IMR-90 (cell line): ENCODE measurements at regions not wholly inside any gene's neighbourhood (a gene's known extent, or its start where the extent isn't known, plus 50 kb on each side); places are given as distances from the start of the nearest gene placed in this dataset.

Experiments
- ATAC-seq: fragments of 200-7000 bp; cut with Tn5 transposase; 2 replicates; pipeline ENCODE4 v1.9.1; 2020; ENCODE audit warnings: low read depth, mild to moderate bottlenecking, moderate library complexity
- BruUV-seq: library from RNA; stranded (reverse); fragments of 400-500 nt; replicated peaks from 2 replicates; lab custom pipeline; 2021; lab: Mats Ljungman, UMichigan
- CTCF ChIA-PET: fragments of 300-600 bp; formaldehyde crosslinking; extraction: SDS; loops from one replicate; lab custom pipeline; 2021; ENCODE audit warnings: antibody characterized with exemption; lab: Yijun Ruan, JAX
- POLR2A ChIA-PET: fragments of 300-600 bp; sonication (Branson Sonifier 250); formaldehyde crosslinking; loops from one replicate; lab custom pipeline; 2022; ENCODE audit warnings: antibody characterized with exemption; ENCODE audit not compliant: unreplicated experiment; lab: Charles Lee
- DNase-seq: peaks from one replicate; pipeline ENCODE4 v3.0.0; 2013
- H2AFZ ChIP-seq: replicated peaks from 2 replicates; pipeline ENCODE3; 2013; ENCODE audit warnings: low read length, mild to moderate bottlenecking; ENCODE audit not compliant: poor library complexity
- H2AK5ac ChIP-seq: 2 replicates; pipeline ENCODE4 v1.6.1; 2013; ENCODE audit warnings: low read depth, low read length, inconsistent platforms
- H2AK9ac ChIP-seq: replicated peaks from 2 replicates; pipeline ENCODE3; 2013; ENCODE audit warnings: mild to moderate bottlenecking, low read depth, low read length, moderate library complexity; ENCODE audit not compliant: poor library complexity
- H2BK120ac ChIP-seq: 2 replicates; pipeline ENCODE4 v1.6.1; 2013; ENCODE audit warnings: low read depth, low read length, inconsistent platforms
- H2BK15ac ChIP-seq: 3 replicates; pipeline ENCODE4 v1.6.1; 2013; ENCODE audit warnings: low read depth, low read length, inconsistent platforms
- H2BK20ac ChIP-seq: 2 replicates; pipeline ENCODE4 v1.6.1; 2013; ENCODE audit warnings: low read depth, mild to moderate bottlenecking, inconsistent platforms, low read length, moderate library complexity
- H2BK5ac ChIP-seq: 2 replicates; pipeline ENCODE4 v1.6.1; 2013; ENCODE audit warnings: mild to moderate bottlenecking, low read depth, low read length, inconsistent platforms; ENCODE audit not compliant: poor library complexity, severe bottlenecking
- H3K14ac ChIP-seq: replicated peaks from 2 replicates; pipeline ENCODE4 v1.6.1; 2013; ENCODE audit warnings: low read depth, low read length, inconsistent platforms
- H3K18ac ChIP-seq: 2 replicates; pipeline ENCODE4 v1.6.1; 2013; ENCODE audit warnings: low read depth, low read length, control low read depth
- H3K23ac ChIP-seq: 2 replicates; pipeline ENCODE4 v1.6.1; 2013; ENCODE audit warnings: low read depth, low read length, inconsistent platforms
- H3K27ac ChIP-seq: 2 replicates; pipeline ENCODE4 v1.5.1; 2013; ENCODE audit warnings: mild to moderate bottlenecking, control low read depth, low read length; ENCODE audit not compliant: insufficient read depth
- H3K27me3 ChIP-seq: 2 replicates; pipeline ENCODE4 v1.6.1; 2013; ENCODE audit warnings: low read length; ENCODE audit not compliant: control insufficient read depth, insufficient read depth
- H3K36me3 ChIP-seq: 2 replicates; pipeline ENCODE4 v1.6.1; 2013; ENCODE audit warnings: low read length, mixed read lengths; ENCODE audit not compliant: control insufficient read depth, insufficient read depth
- H3K4ac ChIP-seq: 2 replicates; pipeline ENCODE4 v1.6.1; 2013; ENCODE audit warnings: low read depth, low read length, inconsistent platforms
- H3K4me1 ChIP-seq: 2 replicates; pipeline ENCODE4 v1.6.1; 2013; ENCODE audit warnings: low read length, mixed read lengths; ENCODE audit not compliant: control insufficient read depth, insufficient read depth
- H3K4me2 ChIP-seq: 2 replicates; pipeline ENCODE4 v1.6.1; 2013; ENCODE audit warnings: low read depth, mild to moderate bottlenecking, control low read depth, low read length, moderate library complexity
- H3K4me3 ChIP-seq: 2 replicates; pipeline ENCODE4 v1.5.1; 2013; ENCODE audit warnings: low read depth, mild to moderate bottlenecking, control low read depth, low read length, moderate library complexity; ENCODE audit not compliant: insufficient read depth
- H3K56ac ChIP-seq: 2 replicates; pipeline ENCODE4 v1.6.1; 2013; ENCODE audit warnings: low read length, inconsistent platforms; ENCODE audit not compliant: insufficient read depth; ENCODE audit errors: extremely low read depth
- H3K79me1 ChIP-seq, 2 experiments: 2 replicates each; pipeline ENCODE4 v1.6.1; 2013; ENCODE audit warnings: low read length in 2 of 2, inconsistent platforms in 1 of 2, low read depth in 1 of 2
- H3K9ac ChIP-seq: 2 replicates; pipeline ENCODE4 v1.6.1; 2013; ENCODE audit warnings: low read depth, low read length, control low read depth
- H3K9me1 ChIP-seq: 2 replicates; pipeline ENCODE4 v1.6.1; 2013; ENCODE audit warnings: low read length, inconsistent platforms; ENCODE audit not compliant: insufficient read depth
- H3K9me3 ChIP-seq: 2 replicates; pipeline ENCODE4 v1.6.1; 2013; ENCODE audit warnings: low read length; ENCODE audit not compliant: control insufficient read depth, insufficient read depth
- H4K20me1 ChIP-seq: 2 replicates; pipeline ENCODE4 v1.6.1; 2013; ENCODE audit warnings: low read length, inconsistent platforms; ENCODE audit not compliant: insufficient read depth
- H4K5ac ChIP-seq: 2 replicates; pipeline ENCODE4 v1.6.1; 2013; ENCODE audit warnings: mild to moderate bottlenecking, low read depth, low read length, control low read depth
- H4K8ac ChIP-seq, 2 experiments: 2 replicates each; pipeline ENCODE4 v1.6.1; 2013; ENCODE audit warnings: low read depth in 2 of 2, low read length in 2 of 2, control low read depth in 1 of 2, inconsistent platforms in 1 of 2
- H4K91ac ChIP-seq: 2 replicates; pipeline ENCODE4 v1.6.1; 2013; ENCODE audit warnings: low read depth, low read length, inconsistent platforms; ENCODE audit not compliant: insufficient read depth
- CTCF ChIP-seq: conservative IDR thresholded peaks from 2 replicates; pipeline ENCODE4 v1.5.1; 2012; ENCODE audit warnings: mild to moderate bottlenecking, low read depth, low read length, improper control_type of control experiment
- RAD21 ChIP-seq: IDR thresholded peaks from 2 replicates; pipeline ENCODE4 v1.6.1; 2012; ENCODE audit warnings: low read length, improper control_type of control experiment
- WGBS, 2 experiments: methylation state at CpG; one replicate each; pipeline versions ENCODE4 v1.1.5 to v1.1.7; 2013; ENCODE audit warnings: missing lambda C conversion rate in 2 of 2; ENCODE audit not compliant: insufficient read length in 1 of 2; ENCODE audit errors: extremely low coverage in 2 of 2; 5-methylcytosine and 5-hydroxymethylcytosine counted together
- dilution Hi-C: fragments of 300-500 bp; cut with HindIII; formaldehyde crosslinking; loops from one replicate; pipeline ENCODE4 v1.14.3; 2018; ENCODE audit warnings: low sequenced_read_pairs; ENCODE audit not compliant: unreplicated experiment
- in situ Hi-C: fragments of 300-500 bp; cut with MboI; formaldehyde crosslinking; loops from 3 replicates; pipeline ENCODE4 v1.14.3; 2019; ENCODE audit warnings: low sequenced_read_pairs, inconsistent platforms, mixed read lengths
- intact Hi-C: fragments of 100-400 bp; cut with micrococcal nuclease; formaldehyde crosslinking; loops from 2 replicates; pipeline ENCODE4 v1.10.0; 2022

- Histone ChIP-seq H2AK9ac (no peak overlapping the region), H2BK120ac (no peak overlapping the region), H4K8ac (no peak overlapping the region), H3K14ac (no peak overlapping the region), H3K4me3 (no peak overlapping the region), H3K27me3 (no peaks in the 10 kb centered on the region), H3K18ac (no peak overlapping the region), H3K9me1 (no peaks in the 10 kb centered on the region), H3K56ac (no peak overlapping the region), H3K4ac (no peak overlapping the region), H3K27ac (no peak overlapping the region), H3K4me2 (no peak overlapping the region), H4K20me1 (no peaks in the 10 kb centered on the region), H2BK20ac (no peak overlapping the region), H2AFZ (no peak overlapping the region), H2AK5ac (no peak overlapping the region), H3K4me1 (no peaks in the 10 kb centered on the region), H3K23ac (no peak overlapping the region), H3K9me3 (peaks cover 19% of the 10 kb centered on the region), H2BK15ac (no peak overlapping the region), H4K91ac (no peak overlapping the region), H2BK5ac (no peak overlapping the region), H3K79me1 (no peaks in the 10 kb centered on the region), H3K9ac (no peak overlapping the region), H4K5ac (no peak overlapping the region), H3K36me3 (no peaks in the 10 kb centered on the region)
- TF ChIP-seq RAD21 (no peak), CTCF (no peak)
- in situ Hi-C loops = no loop called here
- ChIA-PET CTCF (no interaction called here), POLR2A (no interaction called here)
- dilution Hi-C loops = no loop called here
- no CpG with 5 or more reads among the region's 4 CpGs for WGBS, 2 experiments
- no TSS peak for BruUV-seq
- no peak for ATAC-seq
- intact Hi-C loops = no loop called here
- DNase-seq = no peak
These were observed 503.1 kb downstream of the AACS start for GRCh38 chr12:125568306-125568705.
